ENCODE measurements at regions not wholly inside any gene's neighbourhood (a gene's known extent, or its start where the extent isn't known, plus 50 kb on each side); places are given as distances from the start of the nearest gene placed in this dataset.
"Not testable (repeated sequence)": the region's sequence is repeated elsewhere in the genome, so short reads cannot be mapped to it uniquely, and the experiment has no call there.

GRCh38 chr4:123158576-123158975, 236.2 kb upstream of the NUDT6 start:
- DNase-seq (ENCODE audit: low read depth): no peak

DNA sequence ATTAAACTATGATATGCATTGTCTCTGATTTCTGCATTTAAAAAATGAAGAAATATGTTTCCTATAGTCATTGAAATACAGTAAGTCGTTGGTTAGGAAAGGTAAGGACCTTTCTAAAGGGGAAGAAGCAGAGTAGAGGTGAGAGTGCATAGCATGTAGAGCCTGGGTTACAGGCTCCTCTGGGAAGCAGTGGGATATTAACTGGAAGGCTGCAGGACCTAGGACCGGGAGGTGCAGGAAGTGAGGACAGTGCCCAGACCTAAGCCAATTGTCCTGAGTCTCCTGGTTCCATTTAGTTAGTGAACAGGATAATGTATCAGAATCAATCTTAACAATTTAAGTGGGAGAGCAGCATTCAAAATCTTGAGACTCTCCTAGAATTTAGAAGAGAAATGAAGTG, 237.1 kb upstream of the NUDT6 start:
- no peak for DNase-seq (ENCODE audit: low read depth)

- DNase-seq (ENCODE audit: low read depth): no peak
These were observed 233.7 kb upstream of the SPRY1 start for GRCh38 chr4:123162859-123163258.

GRCh38 chr4:123163501-123163900, 233.1 kb upstream of the SPRY1 start:
- DNase-seq (ENCODE audit: low read depth): no peak

DNA sequence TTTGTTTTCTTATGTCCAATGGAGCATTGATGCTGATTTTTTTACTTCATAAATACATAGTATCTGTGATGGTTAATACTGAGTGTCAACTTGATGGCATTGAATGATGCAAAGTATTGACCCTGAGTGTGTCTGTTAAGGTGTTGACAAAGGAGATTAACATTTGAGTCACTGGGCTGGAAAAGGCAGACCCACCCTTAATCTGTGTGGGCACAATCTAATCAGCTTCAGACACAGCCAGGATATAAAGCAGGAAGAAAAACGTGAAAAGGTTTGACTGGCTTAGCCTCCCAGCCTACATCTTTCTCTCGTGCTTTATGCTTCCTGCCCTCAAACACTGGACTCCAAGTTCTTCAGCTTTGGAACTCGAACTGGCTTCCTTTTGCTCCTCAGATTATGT, 230.6 kb upstream of the SPRY1 start:
- DNase-seq (ENCODE audit: low read depth): no peak

- no peak for DNase-seq (ENCODE audit: low read depth)
These were observed 228.7 kb upstream of the SPRY1 start for GRCh38 chr4:123167931-123168330.

DNA sequence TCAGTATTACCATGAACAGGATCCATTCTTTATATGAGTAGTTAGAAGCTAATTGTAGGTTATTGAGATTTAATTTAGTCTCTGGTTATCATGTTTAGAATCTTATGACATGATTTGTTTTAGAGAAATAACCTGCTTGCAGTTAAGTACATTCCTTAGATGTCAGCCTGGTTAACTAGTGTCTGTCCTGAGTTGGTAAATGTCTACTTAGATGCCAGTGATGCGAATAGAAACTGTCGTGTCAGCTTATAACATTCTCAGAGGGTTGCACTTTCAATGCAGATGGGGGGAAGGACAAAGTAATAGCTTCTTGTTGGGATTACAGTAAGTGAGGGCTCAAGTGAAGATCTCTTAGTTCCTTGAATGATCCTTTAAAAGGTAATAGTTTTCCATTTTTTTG, 227.8 kb upstream of the SPRY1 start:
- no peak for DNase-seq (ENCODE audit: low read depth)

GRCh38 chr4:123170843-123171242, 225.8 kb upstream of the SPRY1 start:
- DNase-seq (ENCODE audit: low read depth): no peak

DNA sequence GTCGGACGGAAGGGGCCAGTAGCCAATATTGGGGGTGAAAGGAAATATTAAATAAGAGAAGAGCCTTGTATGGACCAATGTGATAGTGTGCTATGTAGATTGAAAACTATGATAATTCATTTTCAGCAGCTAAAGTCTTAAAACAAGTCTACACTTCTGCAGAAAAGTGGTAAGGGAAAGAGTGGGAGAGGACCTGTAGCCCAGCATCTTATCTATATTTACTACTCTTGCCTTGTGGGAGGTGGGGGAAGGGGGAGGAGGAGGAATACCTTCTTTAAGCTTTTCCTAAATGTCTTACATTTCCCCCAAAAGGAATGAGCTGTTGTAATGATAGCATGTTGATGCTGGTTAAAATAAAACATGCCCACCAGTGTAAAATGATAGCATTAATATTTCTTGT, 220.0 kb upstream of the SPRY1 start:
- no peak for DNase-seq (ENCODE audit: low read depth)

GRCh38 chr4:123182289-123182688, 214.3 kb upstream of the SPRY1 start:
- DNase-seq (ENCODE audit: low read depth): no peak

DNA sequence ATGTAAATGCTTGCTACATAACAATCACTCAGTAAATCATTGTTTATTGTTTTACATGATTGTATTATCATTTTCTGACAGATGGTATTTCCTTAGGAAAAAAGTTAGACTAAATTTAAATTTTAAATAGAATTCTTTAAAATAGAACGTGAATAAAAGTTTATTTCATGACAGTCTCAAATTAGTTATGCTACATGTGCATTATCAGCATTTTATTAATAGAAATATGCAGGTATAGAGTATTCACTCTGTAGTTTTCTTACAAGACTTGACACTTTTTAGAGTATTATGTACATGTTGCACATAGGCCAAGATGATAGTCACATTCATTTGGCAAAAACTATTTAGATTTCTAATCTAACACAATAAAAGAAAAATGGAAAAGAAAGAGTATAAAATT, 213.3 kb upstream of the SPRY1 start:
- no peak for DNase-seq (ENCODE audit: low read depth)

DNA sequence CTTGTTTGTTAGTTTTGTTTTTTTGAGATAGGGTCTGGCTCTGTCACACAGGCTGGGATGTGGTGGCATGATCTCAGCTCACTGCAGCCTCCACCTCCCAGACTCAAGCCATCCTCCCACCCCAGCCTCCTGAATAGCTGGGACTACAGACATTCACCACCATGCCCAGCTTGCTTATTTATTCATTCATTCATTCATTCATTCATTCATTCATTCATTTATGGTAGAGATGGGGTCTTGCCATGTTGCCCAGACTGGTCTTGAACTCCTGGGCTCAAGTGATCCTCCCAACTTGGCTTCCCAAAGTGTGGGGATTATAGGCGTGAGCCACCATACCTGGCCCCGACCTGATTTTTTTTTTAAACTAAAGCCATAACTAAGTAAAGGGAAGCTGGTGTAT, 212.8 kb upstream of the SPRY1 start:
- not testable (repeated sequence) for DNase-seq (ENCODE audit: low read depth)

GRCh38 chr4:123186731-123187130, 209.9 kb upstream of the SPRY1 start:
- DNase-seq (ENCODE audit: low read depth): no peak

DNA sequence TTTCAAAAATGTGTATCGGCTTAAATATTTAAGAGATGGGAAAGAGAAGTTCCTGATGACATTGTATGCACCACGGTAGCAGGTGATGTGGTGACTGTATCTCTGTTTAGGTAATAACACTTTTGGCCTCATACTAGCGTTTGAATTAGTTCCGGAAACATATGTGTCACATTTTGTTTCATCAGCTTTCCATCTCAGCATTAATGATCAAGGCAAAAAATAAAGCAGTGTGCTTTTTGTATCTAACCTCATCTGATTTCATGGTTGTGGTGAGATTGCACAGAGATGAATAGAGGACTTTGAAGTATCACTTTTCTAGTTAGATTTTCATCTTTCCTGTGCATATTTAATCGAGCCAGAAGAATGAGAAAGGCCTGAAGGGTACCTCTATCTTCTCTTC, 206.4 kb upstream of the SPRY1 start:
- DNase-seq (ENCODE audit: low read depth): no peak

GRCh38 chr4:123191728-123192127, 204.9 kb upstream of the SPRY1 start:
- DNase-seq (ENCODE audit: low read depth): no peak

GRCh38 chr4:123193802-123194367, 202.7 kb upstream of the SPRY1 start:
- DNase-seq (ENCODE audit: low read depth): no peak

DNA sequence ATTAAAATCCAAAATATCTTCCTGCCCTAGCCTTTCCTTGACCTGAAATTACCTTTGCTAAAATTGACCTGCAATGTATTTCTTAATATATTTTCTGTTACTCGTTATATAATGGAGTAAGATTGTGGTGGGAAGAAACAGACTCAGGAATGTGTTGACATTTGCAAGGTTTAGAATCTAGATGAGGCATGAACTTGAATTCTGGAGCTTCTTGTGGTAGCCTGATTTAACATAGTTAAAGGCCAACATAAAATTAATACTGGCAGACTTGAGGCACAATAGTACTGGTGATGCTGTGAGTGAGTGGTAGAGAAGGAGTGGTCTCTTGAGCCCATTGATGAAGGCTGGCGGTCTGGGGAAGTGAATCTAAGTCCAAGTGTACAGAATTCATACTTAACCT, 197.9 kb upstream of the SPRY1 start:
- no peak for DNase-seq (ENCODE audit: low read depth)

GRCh38 chr4:123200051-123200940, 196.3 kb upstream of the SPRY1 start:
- DNase-seq (ENCODE audit: low read depth): no peak

DNA sequence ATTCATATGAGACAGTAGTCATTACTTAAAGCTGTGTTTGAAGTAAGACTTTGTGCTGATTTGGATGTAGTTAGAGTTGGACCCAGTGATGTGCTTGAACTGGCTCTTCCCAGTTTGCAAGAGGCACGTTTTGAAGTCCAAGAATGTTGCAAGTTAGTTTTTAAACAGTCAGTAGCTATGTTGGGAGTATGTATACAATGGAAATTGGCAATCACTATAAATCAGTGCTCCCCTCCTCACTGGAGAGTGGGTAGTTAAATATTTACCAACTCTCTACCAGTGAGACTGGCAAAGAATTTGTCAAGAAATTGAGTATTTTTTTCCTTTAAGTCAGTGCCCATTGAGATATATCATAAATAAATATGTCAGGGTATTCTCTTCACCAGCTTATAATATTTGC, 191.9 kb upstream of the SPRY1 start:
- DNase-seq (ENCODE audit: low read depth): no peak

- DNase-seq (ENCODE audit: low read depth): no peak
These were observed 190.6 kb upstream of the SPRY1 start for GRCh38 chr4:123206016-123206415.

DNA sequence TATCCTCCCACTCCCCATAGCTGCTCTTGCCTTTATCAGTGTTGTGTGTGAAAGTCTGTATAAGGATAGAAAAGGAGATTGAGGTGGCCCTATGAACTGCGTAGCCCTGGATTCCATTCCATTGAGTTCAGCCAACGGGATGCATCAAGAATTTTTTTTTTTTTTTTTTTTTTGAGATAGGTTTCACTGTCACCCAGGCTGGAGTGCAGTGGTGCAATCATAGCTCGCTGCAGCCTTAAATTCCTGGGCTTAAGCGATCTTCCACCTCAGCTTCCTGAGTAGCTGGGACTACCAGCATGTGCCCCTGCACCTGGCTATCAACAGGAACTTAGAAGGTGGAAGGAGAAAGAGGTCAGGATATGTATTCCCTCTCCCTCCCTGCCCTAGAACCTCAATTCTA, 187.2 kb upstream of the SPRY1 start:
- no peak for DNase-seq (ENCODE audit: low read depth)

GRCh38 chr4:123215536-123215935, 181.1 kb upstream of the SPRY1 start:
- no peak for DNase-seq (ENCODE audit: low read depth)

DNA sequence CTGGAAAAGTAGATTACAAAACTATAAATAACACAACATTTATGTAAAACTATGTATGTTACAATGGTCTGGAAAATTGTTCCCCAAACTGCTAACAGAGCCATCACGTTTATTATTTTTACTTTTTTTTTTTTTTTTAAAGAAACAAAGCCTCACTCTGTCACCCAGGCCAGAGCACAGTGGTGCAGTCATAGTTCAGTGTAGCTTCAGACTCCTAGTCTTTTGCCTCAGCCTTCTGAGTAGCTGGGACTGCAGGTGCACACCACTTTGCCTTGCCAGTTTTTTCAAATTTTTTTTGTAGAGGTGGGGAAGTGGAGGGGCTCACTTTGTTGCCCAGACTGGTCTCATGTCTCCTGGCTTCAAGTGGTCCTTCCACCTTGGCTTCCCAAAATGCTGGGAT, 180.1 kb upstream of the SPRY1 start:
- no peak for DNase-seq (ENCODE audit: low read depth)

GRCh38 chr4:123216946-123217345, 179.6 kb upstream of the SPRY1 start:
- DNase-seq (ENCODE audit: low read depth): no peak

Measured in fibroblast of gingiva (primary cell).